ENCODE measurements at regions not wholly inside any gene's neighbourhood (a gene's known extent, or its start where the extent isn't known, plus 50 kb on each side); places are given as distances from the start of the nearest gene placed in this dataset.

GRCh38 chr2:189954989-189955388 lies 107.5 kb downstream of the MSTN start:
- TF ChIP-seq, protein P1, sequence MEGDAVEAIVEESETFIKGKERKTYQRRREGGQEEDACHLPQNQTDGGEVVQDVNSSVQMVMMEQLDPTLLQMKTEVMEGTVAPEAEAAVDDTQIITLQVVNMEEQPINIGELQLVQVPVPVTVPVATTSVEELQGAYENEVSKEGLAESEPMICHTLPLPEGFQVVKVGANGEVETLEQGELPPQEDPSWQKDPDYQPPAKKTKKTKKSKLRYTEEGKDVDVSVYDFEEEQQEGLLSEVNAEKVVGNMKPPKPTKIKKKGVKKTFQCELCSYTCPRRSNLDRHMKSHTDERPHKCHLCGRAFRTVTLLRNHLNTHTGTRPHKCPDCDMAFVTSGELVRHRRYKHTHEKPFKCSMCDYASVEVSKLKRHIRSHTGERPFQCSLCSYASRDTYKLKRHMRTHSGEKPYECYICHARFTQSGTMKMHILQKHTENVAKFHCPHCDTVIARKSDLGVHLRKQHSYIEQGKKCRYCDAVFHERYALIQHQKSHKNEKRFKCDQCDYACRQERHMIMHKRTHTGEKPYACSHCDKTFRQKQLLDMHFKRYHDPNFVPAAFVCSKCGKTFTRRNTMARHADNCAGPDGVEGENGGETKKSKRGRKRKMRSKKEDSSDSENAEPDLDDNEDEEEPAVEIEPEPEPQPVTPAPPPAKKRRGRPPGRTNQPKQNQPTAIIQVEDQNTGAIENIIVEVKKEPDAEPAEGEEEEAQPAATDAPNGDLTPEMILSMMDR (IDR thresholded peaks at IDR 0.05): no peak
- TF ChIP-seq POLR2A (IDR thresholded peaks at IDR 0.05): no peak

Measured in heart left ventricle (tissue), 13 donors.